ENCODE measurements at regions not wholly inside any gene's neighbourhood (a gene's known extent, or its start where the extent isn't known, plus 50 kb on each side); places are given as distances from the start of the nearest gene placed in this dataset.

- Histone ChIP-seq H3K36me3 (ENCODE audit: control insufficient read depth in 2 of 2, insufficient read depth in 2 of 2, low read length in 1 of 2) (no peaks in the 10 kb centered on the region), H3K9me3 (ENCODE audit: control insufficient read depth in 2 of 2, insufficient read depth in 1 of 2, low read depth in 1 of 2, low read length in 1 of 2) (peaks cover 3 to 8% of the 10 kb centered on the region in 2 donors), H3K4me1 (ENCODE audit: control insufficient read depth in 2 of 2, insufficient read depth in 2 of 2, low read length in 1 of 2) (no peaks in the 10 kb centered on the region), H3K4me3 (ENCODE audit: low read depth in 1 of 2, low read length in 2 of 2) (no peak overlapping the region), H3K27me3 (ENCODE audit: control insufficient read depth in 1 of 2, insufficient read depth in 2 of 2, low read length in 2 of 2) (no peaks in the 10 kb centered on the region), H3K27ac (ENCODE audit: low read depth in 2 of 2, low read length in 1 of 2) (no peak overlapping the region)
- 71 to 78% methylated on average over 13 of the region's 13 CpGs for WGBS, 2 donors
These were observed 117.1 kb upstream of the DPP6 start for GRCh38 chr7:153935095-153935494.

GRCh38 chr7:153938451-153938850, 113.7 kb upstream of the DPP6 start:
- Histone ChIP-seq H3K4me1 (ENCODE audit: control insufficient read depth in 2 of 2, insufficient read depth in 2 of 2, low read length in 1 of 2) (no peaks in the 10 kb centered on the region), H3K27ac (ENCODE audit: low read depth in 2 of 2, low read length in 1 of 2) (no peak overlapping the region), H3K9me3 (ENCODE audit: control insufficient read depth in 2 of 2, insufficient read depth in 1 of 2, low read depth in 1 of 2, low read length in 1 of 2) (peaks cover 3 to 8% of the 10 kb centered on the region in 2 donors), H3K4me3 (ENCODE audit: low read depth in 1 of 2, low read length in 2 of 2) (no peak overlapping the region), H3K36me3 (ENCODE audit: control insufficient read depth in 2 of 2, insufficient read depth in 2 of 2, low read length in 1 of 2) (no peaks in the 10 kb centered on the region), H3K27me3 (ENCODE audit: control insufficient read depth in 1 of 2, insufficient read depth in 2 of 2, low read length in 2 of 2) (no peaks in the 10 kb centered on the region)
- 88% methylated on average over 8 of the region's 8 CpGs for WGBS, 2 donors

- H3K27me3 ChIP-seq (ENCODE audit: control insufficient read depth in 1 of 2, insufficient read depth in 2 of 2, low read length in 2 of 2) = no peaks in the 10 kb centered on the region
- no peak overlapping the region for H3K4me3 ChIP-seq (ENCODE audit: low read depth in 1 of 2, low read length in 2 of 2)
- H3K9me3 ChIP-seq (ENCODE audit: control insufficient read depth in 2 of 2, insufficient read depth in 1 of 2, low read depth in 1 of 2, low read length in 1 of 2) = peaks cover 4 to 8% of the 10 kb centered on the region in 2 donors
- 24 to 30% methylated on average over 5 of the region's 5 CpGs for WGBS, 2 donors
- no peaks in the 10 kb centered on the region for H3K36me3 ChIP-seq (ENCODE audit: control insufficient read depth in 2 of 2, insufficient read depth in 2 of 2, low read length in 1 of 2)
- no peak overlapping the region for H3K27ac ChIP-seq (ENCODE audit: low read depth in 2 of 2, low read length in 1 of 2)
- no peaks in the 10 kb centered on the region for H3K4me1 ChIP-seq (ENCODE audit: control insufficient read depth in 2 of 2, insufficient read depth in 2 of 2, low read length in 1 of 2)
These were observed 113.0 kb upstream of the DPP6 start for GRCh38 chr7:153939177-153939576.

GRCh38 chr7:153939654-153940053, 112.5 kb upstream of the DPP6 start:
- Histone ChIP-seq H3K36me3 (ENCODE audit: control insufficient read depth in 2 of 2, insufficient read depth in 2 of 2, low read length in 1 of 2) (no peaks in the 10 kb centered on the region), H3K27me3 (ENCODE audit: control insufficient read depth in 1 of 2, insufficient read depth in 2 of 2, low read length in 2 of 2) (no peaks in the 10 kb centered on the region), H3K27ac (ENCODE audit: low read depth in 2 of 2, low read length in 1 of 2) (no peak overlapping the region), H3K4me3 (ENCODE audit: low read depth in 1 of 2, low read length in 2 of 2) (no peak overlapping the region), H3K4me1 (ENCODE audit: control insufficient read depth in 2 of 2, insufficient read depth in 2 of 2, low read length in 1 of 2) (no peaks in the 10 kb centered on the region), H3K9me3 (ENCODE audit: control insufficient read depth in 2 of 2, insufficient read depth in 1 of 2, low read depth in 1 of 2, low read length in 1 of 2) (peaks cover 6 to 7% of the 10 kb centered on the region in 2 donors)
- WGBS, 2 donors = 57 to 59% methylated on average over 3 of the region's 3 CpGs

GRCh38 chr7:153941061-153941460, 111.1 kb upstream of the DPP6 start:
- 63% methylated on average over 5 of the region's 5 CpGs for WGBS, 2 donors
- Histone ChIP-seq H3K4me1 (ENCODE audit: control insufficient read depth in 2 of 2, insufficient read depth in 2 of 2, low read length in 1 of 2) (no peaks in the 10 kb centered on the region), H3K27me3 (ENCODE audit: control insufficient read depth in 1 of 2, insufficient read depth in 2 of 2, low read length in 2 of 2) (no peaks in the 10 kb centered on the region), H3K4me3 (ENCODE audit: low read depth in 1 of 2, low read length in 2 of 2) (no peak overlapping the region), H3K9me3 (ENCODE audit: control insufficient read depth in 2 of 2, insufficient read depth in 1 of 2, low read depth in 1 of 2, low read length in 1 of 2) (peaks cover 0 to 6% of the 10 kb centered on the region in 2 donors), H3K36me3 (ENCODE audit: control insufficient read depth in 2 of 2, insufficient read depth in 2 of 2, low read length in 1 of 2) (no peaks in the 10 kb centered on the region), H3K27ac (ENCODE audit: low read depth in 2 of 2, low read length in 1 of 2) (no peak overlapping the region)

- Histone ChIP-seq H3K4me3 (ENCODE audit: low read depth in 1 of 2, low read length in 2 of 2) (no peak overlapping the region), H3K4me1 (ENCODE audit: control insufficient read depth in 2 of 2, insufficient read depth in 2 of 2, low read length in 1 of 2) (no peaks in the 10 kb centered on the region), H3K27me3 (ENCODE audit: control insufficient read depth in 1 of 2, insufficient read depth in 2 of 2, low read length in 2 of 2) (no peaks in the 10 kb centered on the region), H3K9me3 (ENCODE audit: control insufficient read depth in 2 of 2, insufficient read depth in 1 of 2, low read depth in 1 of 2, low read length in 1 of 2) (peaks cover 0 to 2% of the 10 kb centered on the region in 2 donors), H3K36me3 (ENCODE audit: control insufficient read depth in 2 of 2, insufficient read depth in 2 of 2, low read length in 1 of 2) (no peaks in the 10 kb centered on the region), H3K27ac (ENCODE audit: low read depth in 2 of 2, low read length in 1 of 2) (no peak overlapping the region)
- WGBS, 2 donors = 75 to 83% methylated on average over 7 of the region's 7 CpGs
These were observed 110.2 kb upstream of the DPP6 start for GRCh38 chr7:153942036-153942435.

- no peaks in the 10 kb centered on the region for H3K4me1 ChIP-seq (ENCODE audit: control insufficient read depth in 2 of 2, insufficient read depth in 2 of 2, low read length in 1 of 2)
- H3K36me3 ChIP-seq (ENCODE audit: control insufficient read depth in 2 of 2, insufficient read depth in 2 of 2, low read length in 1 of 2) = no peaks in the 10 kb centered on the region
- WGBS, 2 donors = 9 to 15% methylated on average over 4 of the region's 4 CpGs
- H3K27me3 ChIP-seq (ENCODE audit: control insufficient read depth in 1 of 2, insufficient read depth in 2 of 2, low read length in 2 of 2) = no peaks in the 10 kb centered on the region
- peaks cover 0 to 2% of the 10 kb centered on the region in 2 donors for H3K9me3 ChIP-seq (ENCODE audit: control insufficient read depth in 2 of 2, insufficient read depth in 1 of 2, low read depth in 1 of 2, low read length in 1 of 2)
- no peak overlapping the region for H3K27ac ChIP-seq (ENCODE audit: low read depth in 2 of 2, low read length in 1 of 2)
- no peak overlapping the region for H3K4me3 ChIP-seq (ENCODE audit: low read depth in 1 of 2, low read length in 2 of 2)
These were observed 108.7 kb upstream of the DPP6 start for GRCh38 chr7:153943457-153943856.

- no peak overlapping the region for H3K4me3 ChIP-seq (ENCODE audit: low read depth in 1 of 2, low read length in 2 of 2)
- 42 to 54% methylated on average over 12 of the region's 12 CpGs for whole genome bisulfite sequencing, 2 donors
- peaks cover 0 to 2% of the 10 kb centered on the region in 2 donors for H3K9me3 ChIP-seq (ENCODE audit: control insufficient read depth in 2 of 2, insufficient read depth in 1 of 2, low read depth in 1 of 2, low read length in 1 of 2)
- H3K27me3 ChIP-seq (ENCODE audit: control insufficient read depth in 1 of 2, insufficient read depth in 2 of 2, low read length in 2 of 2) = no peaks in the 10 kb centered on the region
- H3K4me1 ChIP-seq (ENCODE audit: control insufficient read depth in 2 of 2, insufficient read depth in 2 of 2, low read length in 1 of 2) = no peaks in the 10 kb centered on the region
- H3K27ac ChIP-seq (ENCODE audit: low read depth in 2 of 2, low read length in 1 of 2) = no peak overlapping the region
- no peaks in the 10 kb centered on the region for H3K36me3 ChIP-seq (ENCODE audit: control insufficient read depth in 2 of 2, insufficient read depth in 2 of 2, low read length in 1 of 2)
These were observed 108.3 kb upstream of the DPP6 start for GRCh38 chr7:153943861-153944260.

- Histone ChIP-seq H3K4me1 (ENCODE audit: control insufficient read depth in 2 of 2, insufficient read depth in 2 of 2, low read length in 1 of 2) (no peaks in the 10 kb centered on the region), H3K27ac (ENCODE audit: low read depth in 2 of 2, low read length in 1 of 2) (no peak overlapping the region), H3K27me3 (ENCODE audit: control insufficient read depth in 1 of 2, insufficient read depth in 2 of 2, low read length in 2 of 2) (no peaks in the 10 kb centered on the region), H3K4me3 (ENCODE audit: low read depth in 1 of 2, low read length in 2 of 2) (no peak overlapping the region), H3K9me3 (ENCODE audit: control insufficient read depth in 2 of 2, insufficient read depth in 1 of 2, low read depth in 1 of 2, low read length in 1 of 2) (peaks cover 2% of the 10 kb centered on the region in 2 donors), H3K36me3 (ENCODE audit: control insufficient read depth in 2 of 2, insufficient read depth in 2 of 2, low read length in 1 of 2) (no peaks in the 10 kb centered on the region)
- WGBS, 2 donors = 46 to 47% methylated on average over 2 of the region's 2 CpGs
These were observed 104.1 kb upstream of the DPP6 start for GRCh38 chr7:153948060-153948459.

- H3K27ac ChIP-seq (ENCODE audit: low read depth in 2 of 2, low read length in 1 of 2) = no peak overlapping the region
- no peaks in the 10 kb centered on the region for H3K4me1 ChIP-seq (ENCODE audit: control insufficient read depth in 2 of 2, insufficient read depth in 2 of 2, low read length in 1 of 2)
- no peaks in the 10 kb centered on the region for H3K36me3 ChIP-seq (ENCODE audit: control insufficient read depth in 2 of 2, insufficient read depth in 2 of 2, low read length in 1 of 2)
- no peaks in the 10 kb centered on the region for H3K27me3 ChIP-seq (ENCODE audit: control insufficient read depth in 1 of 2, insufficient read depth in 2 of 2, low read length in 2 of 2)
- peaks cover 0 to 6% of the 10 kb centered on the region in 2 donors for H3K9me3 ChIP-seq (ENCODE audit: control insufficient read depth in 2 of 2, insufficient read depth in 1 of 2, low read depth in 1 of 2, low read length in 1 of 2)
- 53 to 67% methylated on average over 10 of the region's 10 CpGs for WGBS, 2 donors
- no peak overlapping the region for H3K4me3 ChIP-seq (ENCODE audit: low read depth in 1 of 2, low read length in 2 of 2)
These were observed 100.9 kb upstream of the DPP6 start for GRCh38 chr7:153951316-153951715.
